Ecto neural progenitor cell (in vitro differentiated cells): ENCODE measurements at regions not wholly inside any gene's neighbourhood (a gene's known extent, or its start where the extent isn't known, plus 50 kb on each side); places are given as distances from the start of the nearest gene placed in this dataset.
"Not testable (repeated sequence)": the region's sequence is repeated elsewhere in the genome, so short reads cannot be mapped to it uniquely, and the experiment has no call there.

Experiments
- DNase-seq: peaks from one replicate; pipeline ENCODE4 v3.0.0-alpha.2; 2018; ENCODE audit warnings: low spot score

- DNase-seq, result not testable (repeated sequence)
These were observed 51.2 kb upstream of the MB21D2 start for GRCh38 chr3:192968901-192969300.

GRCh38 chr3:192980632-192981031 lies 63.0 kb upstream of the MB21D2 start:
- DNase-seq, result no peak

DNA sequence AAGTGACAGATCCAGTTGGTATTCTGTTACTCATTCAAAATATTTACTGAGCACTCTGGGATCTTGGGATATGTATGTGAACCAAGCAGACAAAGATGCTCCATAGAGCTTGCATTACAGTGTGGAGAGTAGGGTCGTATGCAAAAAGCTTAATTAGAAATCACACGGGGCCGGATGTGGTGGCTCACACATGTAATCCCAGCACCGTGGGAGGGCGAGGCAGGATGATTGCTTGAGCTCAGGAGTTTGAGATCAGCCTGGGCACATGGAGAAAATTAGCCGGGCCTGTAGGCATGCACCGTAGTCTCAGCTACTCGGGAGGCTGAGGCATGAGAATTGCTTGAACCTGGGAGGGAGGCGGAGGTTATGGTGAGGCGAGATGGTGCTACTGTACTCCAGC lies 68.7 kb upstream of the MB21D2 start:
- no peak for DNase-seq

- no peak for DNase-seq
These were observed 73.7 kb upstream of the MB21D2 start for GRCh38 chr3:192991356-192991755.

- DNase-seq, result no peak
These were observed 74.7 kb upstream of the MB21D2 start for GRCh38 chr3:192992361-192992760.

- DNase-seq, result no peak
These were observed 75.8 kb upstream of the MB21D2 start for GRCh38 chr3:192993411-192993810.

- not testable (repeated sequence) for DNase-seq
These were observed 83.5 kb upstream of the MB21D2 start for GRCh38 chr3:193001113-193001512.

- not testable (repeated sequence) for DNase-seq
These were observed 86.0 kb upstream of the MB21D2 start for GRCh38 chr3:193003624-193004023.

DNA sequence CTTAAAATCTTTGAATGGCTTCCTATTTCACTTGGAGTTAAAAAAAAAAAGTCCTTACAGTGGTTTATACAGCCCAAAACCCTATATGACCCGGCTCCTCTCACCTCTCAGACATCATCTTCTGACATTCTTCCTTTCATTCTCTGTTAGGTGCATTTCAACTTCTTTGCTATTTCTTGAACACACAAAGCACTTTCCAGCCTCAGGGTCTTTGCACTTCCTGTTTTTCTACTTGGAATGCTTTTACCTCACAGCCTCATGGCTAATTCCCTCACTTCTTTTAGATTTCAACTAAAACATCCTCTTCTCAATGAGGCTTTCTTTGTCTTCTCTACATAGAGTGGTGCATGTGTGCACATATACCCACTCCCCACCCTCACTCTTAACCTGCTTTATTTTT lies 91.0 kb upstream of the MB21D2 start:
- DNase-seq, result no peak

DNA sequence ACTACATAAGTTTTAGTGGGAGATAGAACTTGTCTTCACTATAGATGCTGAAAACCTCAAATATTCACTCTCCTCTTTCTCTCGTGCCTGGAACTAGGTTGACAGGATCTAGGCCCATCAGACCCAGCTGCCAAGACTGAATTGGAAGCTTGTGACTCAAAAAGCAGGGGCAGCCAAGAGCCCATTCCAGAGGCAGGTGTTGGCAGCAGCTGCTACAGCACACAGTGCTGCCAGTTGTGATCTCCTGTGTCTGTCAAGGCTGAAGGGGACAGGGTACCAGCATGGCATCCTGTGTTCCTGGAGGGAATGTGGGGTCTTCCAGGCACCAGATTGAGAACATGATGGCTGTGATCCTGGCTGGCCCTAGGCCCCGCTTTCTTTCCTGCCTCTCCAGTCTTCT lies 92.5 kb upstream of the MB21D2 start:
- DNase-seq, result no peak

DNA sequence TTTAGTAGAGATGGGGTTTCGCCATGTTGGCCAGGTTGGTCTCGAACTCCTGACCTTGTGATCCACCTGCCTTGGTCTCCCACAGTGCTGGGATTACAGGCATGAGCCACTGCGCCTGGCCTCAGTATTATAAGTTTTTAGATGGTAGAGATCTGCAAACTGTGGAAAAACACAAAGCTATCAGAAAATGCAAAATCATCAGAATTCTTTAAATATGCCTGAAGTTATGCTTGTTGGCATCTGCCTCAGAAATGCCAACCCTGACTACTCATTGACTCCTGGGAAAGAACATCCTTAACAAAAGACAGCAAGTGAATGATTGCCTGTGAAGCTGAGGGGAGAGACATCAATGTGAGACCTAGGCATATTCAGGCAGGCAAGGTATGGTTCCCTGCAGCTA lies 94.3 kb upstream of the MB21D2 start:
- DNase-seq, result no peak

- no peak for DNase-seq
These were observed 97.2 kb upstream of the MB21D2 start for GRCh38 chr3:193014902-193015301.

- DNase-seq, result no peak
These were observed 98.8 kb upstream of the MB21D2 start for GRCh38 chr3:193016437-193016901.

DNA sequence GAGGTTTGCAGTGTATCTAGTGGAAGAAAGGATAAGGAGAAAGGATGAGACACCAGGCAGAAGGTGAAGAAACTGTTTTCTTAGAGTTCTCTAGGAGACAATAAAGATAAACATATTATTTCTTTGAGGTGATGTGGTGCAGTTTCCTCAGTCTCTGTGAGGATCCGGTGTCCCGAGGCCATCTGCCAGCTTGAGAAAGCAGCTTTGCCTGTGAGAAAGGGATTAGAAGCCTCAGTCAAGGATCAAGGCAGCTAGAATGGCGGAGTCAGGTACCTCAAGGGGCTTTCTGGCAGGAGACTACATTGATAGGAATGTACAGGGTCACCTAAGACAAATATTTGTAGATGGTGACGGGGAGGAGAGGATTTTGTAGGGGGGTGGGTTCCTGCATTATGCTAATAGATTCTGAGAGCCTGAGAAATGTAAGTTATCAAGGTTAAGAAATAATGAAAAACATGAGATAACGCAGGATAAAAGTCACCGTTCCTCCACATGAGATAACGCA lies 103.9 kb upstream of the MB21D2 start:
- no peak for DNase-seq

DNA sequence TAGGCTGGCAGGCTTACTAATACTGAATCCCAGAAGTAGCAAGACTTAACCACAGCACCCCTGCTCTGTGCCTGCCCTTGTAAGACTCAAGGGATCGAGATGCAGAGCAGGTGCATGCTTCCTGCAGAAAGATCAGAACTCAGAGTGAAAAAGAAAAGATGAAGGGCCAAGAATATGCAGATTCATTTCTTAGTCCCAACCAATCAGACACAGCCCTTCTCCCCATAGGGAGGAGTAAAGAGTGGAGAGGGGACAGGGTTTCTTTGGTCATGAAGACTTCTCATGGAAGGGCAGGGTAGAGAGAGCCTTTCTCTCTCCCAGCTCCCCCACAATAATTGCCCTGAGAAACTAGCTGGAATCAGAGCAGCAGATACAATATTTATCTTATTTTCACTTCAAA lies 105.6 kb upstream of the MB21D2 start:
- DNase-seq, result no peak

DNA sequence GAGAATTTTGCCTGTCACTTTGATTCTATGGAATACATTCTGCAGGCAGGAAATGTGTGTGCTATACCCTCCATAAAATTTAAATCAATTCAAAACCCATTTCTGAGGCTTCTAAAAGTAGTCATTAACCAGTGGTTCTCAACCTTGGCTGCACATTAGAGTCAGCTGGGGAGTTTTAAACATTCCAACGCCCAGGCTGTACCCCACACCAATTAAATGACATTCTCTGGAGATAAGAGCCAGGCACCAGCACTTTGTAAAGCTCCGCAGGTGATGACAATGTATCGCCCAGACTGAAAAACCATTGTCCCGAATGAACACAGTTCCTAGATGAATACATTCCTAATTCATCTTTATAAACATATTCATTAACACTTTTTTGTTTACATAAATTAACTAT lies 110.6 kb upstream of the MB21D2 start:
- no peak for DNase-seq

- no peak for DNase-seq
These were observed 112.1 kb upstream of the MB21D2 start for GRCh38 chr3:193029800-193030199.

DNA sequence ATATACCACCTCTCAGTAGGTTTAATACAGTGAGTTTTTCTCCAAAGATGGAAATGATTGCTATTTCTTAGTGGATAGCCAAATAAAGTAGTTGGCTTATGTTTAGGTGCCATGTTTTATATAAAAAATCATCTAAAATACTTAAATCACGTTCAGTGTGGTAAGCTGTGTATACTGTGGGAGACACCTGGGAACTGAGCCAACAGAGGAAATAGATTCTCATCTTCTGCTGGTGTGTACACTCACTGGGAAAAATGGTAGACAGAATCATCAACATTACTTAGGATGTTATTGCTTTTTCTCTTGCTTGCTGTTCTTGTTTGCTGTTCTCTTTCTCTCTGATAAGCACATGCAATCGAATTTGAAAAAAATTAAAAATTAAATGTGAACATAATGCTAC lies 112.6 kb upstream of the MB21D2 start:
- no peak for DNase-seq

DNA sequence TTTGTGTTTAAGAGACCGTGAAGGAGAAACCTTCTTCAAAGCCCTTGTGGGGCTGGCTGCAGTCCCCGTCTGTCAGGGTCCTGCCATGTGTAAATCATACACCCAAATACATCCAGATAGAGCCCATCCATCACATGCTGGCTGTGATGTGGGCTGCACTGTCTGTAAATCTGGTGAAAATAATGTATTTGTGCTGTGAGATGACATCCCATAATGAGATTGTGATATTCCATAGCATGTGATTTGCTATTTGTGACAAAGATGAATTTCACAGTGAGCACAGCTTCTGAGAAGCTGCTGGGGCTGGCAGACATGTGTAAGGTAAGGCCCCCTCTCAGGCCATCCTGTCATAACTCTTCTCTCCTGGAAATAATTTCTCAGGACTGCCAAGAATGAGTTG lies 114.3 kb upstream of the MB21D2 start:
- no peak for DNase-seq

GRCh38 chr3:193033226-193033780 lies 115.6 kb upstream of the MB21D2 start:
- no peak for DNase-seq

DNA sequence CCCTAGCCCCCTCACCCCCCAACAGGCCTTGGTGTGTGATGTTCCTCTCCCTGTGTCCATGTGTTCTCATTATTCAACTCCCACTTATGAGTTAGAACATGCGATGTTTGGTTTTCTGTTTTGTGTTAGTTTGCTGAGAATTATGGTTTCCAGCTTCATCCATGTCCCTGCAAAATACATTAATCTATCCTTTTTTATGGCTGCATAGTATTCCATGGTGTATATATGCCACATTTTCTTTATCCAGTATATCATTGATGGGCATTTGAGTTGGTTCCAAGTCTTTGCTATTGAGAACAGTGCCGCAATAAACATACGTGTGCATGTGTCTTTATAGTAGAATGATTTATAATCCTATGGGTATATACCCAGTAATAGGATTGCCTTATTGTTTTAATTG lies 120.2 kb upstream of the MB21D2 start:
- DNase-seq, result not testable (repeated sequence)

DNA sequence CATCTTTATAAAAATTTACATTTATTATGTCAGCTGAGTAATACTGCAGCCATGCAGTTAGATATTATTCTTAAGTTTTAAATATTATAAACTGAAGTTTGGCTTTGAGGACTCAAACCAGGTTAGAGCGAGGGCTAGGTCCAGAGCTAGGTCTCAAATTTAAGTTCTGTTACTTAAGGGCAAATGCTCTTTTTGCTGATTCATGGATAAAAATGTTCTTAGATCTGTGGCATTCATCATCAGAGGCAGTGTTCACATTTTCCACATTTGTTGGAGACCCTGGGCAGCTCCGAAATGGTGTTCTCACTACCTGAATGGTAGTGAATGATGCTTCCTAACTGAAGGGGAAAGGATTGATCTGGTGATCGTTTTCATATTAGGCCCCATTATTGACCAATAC lies 121.4 kb upstream of the MB21D2 start:
- DNase-seq, result no peak

- no peak for DNase-seq
These were observed 123.4 kb upstream of the MB21D2 start for GRCh38 chr3:193040836-193041672.

DNA sequence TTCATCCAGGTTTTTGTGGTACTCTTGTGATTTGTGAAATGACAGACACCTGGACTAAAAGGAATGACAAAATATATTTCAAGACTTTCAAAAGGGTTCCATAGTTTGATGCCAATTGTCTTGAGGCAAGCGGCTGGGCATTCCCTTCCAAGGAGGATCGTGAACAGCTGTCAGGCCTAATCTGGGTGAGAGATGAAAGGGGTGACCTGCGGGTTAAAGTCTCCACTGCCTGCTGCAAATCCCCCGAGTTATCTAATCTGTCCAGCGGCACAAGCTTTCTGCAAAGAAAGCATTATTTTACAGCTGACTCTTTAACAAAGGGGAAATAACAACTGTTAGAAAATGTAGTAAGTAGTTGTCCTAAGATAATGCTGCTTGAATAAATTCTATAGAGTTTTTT lies 128.7 kb upstream of the MB21D2 start:
- DNase-seq, result peak; percentile 49
